WTC11 (cell line): ENCODE measurements at regions not wholly inside any gene's neighbourhood (a gene's known extent, or its start where the extent isn't known, plus 50 kb on each side); places are given as distances from the start of the nearest gene placed in this dataset.
A peak's percentile ranks its signal among the peaks of the same experiment; 100 is the strongest.

Experiments used
- ATAC-seq: fragments of 200-7000 bp; cut with Tn5 transposase; 2 replicates; pipeline ENCODE4 v1.10.0; 2021; ENCODE audit warnings: mild to moderate bottlenecking, moderate library complexity
- CTCF ChIA-PET: fragments of 300-600 bp; sonication (Branson Sonifier 250); formaldehyde crosslinking; loops from one replicate; lab custom pipeline; 2021; ENCODE audit warnings: antibody characterized with exemption; lab: Charles Lee
- POLR2A ChIA-PET: fragments of 350-600 bp; sonication (Branson Sonifier 250); formaldehyde crosslinking; loops from one replicate; lab custom pipeline; 2021; ENCODE audit warnings: antibody characterized with exemption; lab: Charles Lee
- DNase-seq: peaks from one replicate; pipeline ENCODE4 v3.0.0; 2021; ENCODE audit warnings: low spot score
- H3K27ac Mint-ChIP-seq: 2 replicates; pipeline ENCODE4 v1.8.0; 2021; ENCODE audit warnings: mixed read lengths
- H3K27me3 Mint-ChIP-seq: 2 replicates; pipeline ENCODE4 v1.8.0; 2021; ENCODE audit warnings: low read depth, mild to moderate bottlenecking, moderate library complexity, mixed read lengths
- H3K36me3 Mint-ChIP-seq: 2 replicates; pipeline ENCODE4 v1.8.0; 2021; ENCODE audit warnings: mixed read lengths
- H3K4me1 Mint-ChIP-seq: 2 replicates; pipeline ENCODE4 v1.8.0; 2022; ENCODE audit warnings: mixed read lengths
- H3K4me3 Mint-ChIP-seq: 2 replicates; pipeline ENCODE4 v1.8.0; 2021; ENCODE audit warnings: mild to moderate bottlenecking, moderate library complexity, mixed read lengths
- H3K9me3 Mint-ChIP-seq: 2 replicates; pipeline ENCODE4 v1.8.0; 2021; ENCODE audit warnings: mixed read lengths
- CREM ChIP-seq: sonication (generic); formaldehyde crosslinking; IDR thresholded peaks from 2 replicates; pipeline ENCODE4 v1.8.1; 2022; ENCODE audit warnings: mild to moderate bottlenecking, missing genetic modification reagents, moderate library complexity
- EMX1 ChIP-seq: fragments of 250-450 bp; sonication (Bioruptor Pico); IDR thresholded peaks from 2 replicates; pipeline ENCODE4 v1.8.0; 2021; ENCODE audit warnings: mild to moderate bottlenecking
- FOXJ3 ChIP-seq: sonication (generic); formaldehyde crosslinking; IDR thresholded peaks from 2 replicates; pipeline ENCODE4 v1.9.0; 2021; ENCODE audit warnings: missing genetic modification reagents, mild to moderate bottlenecking, borderline replicate concordance
- FOXK1 ChIP-seq: sonication (generic); formaldehyde crosslinking; IDR thresholded peaks from 2 replicates; pipeline ENCODE4 v1.8.0; 2022; ENCODE audit warnings: mild to moderate bottlenecking, moderate library complexity, missing genetic modification reagents
- JAZF1 ChIP-seq: fragments of 250-450 bp; sonication (Bioruptor Pico); IDR thresholded peaks from 2 replicates; pipeline ENCODE4 v1.9.0; 2021; ENCODE audit warnings: moderate library complexity, mild to moderate bottlenecking, inconsistent platforms
- KAT7 ChIP-seq: sonication (generic); formaldehyde crosslinking; IDR thresholded peaks from 2 replicates; pipeline ENCODE4 v1.8.1; 2023; ENCODE audit warnings: missing genetic modification reagents, mild to moderate bottlenecking, borderline replicate concordance
- MYBL2 ChIP-seq: sonication (generic); formaldehyde crosslinking; IDR thresholded peaks from 2 replicates; pipeline ENCODE4 v1.8.1; 2023; ENCODE audit warnings: mild to moderate bottlenecking, moderate library complexity, missing genetic modification reagents
- NFATC4 ChIP-seq: fragments of 250-450 bp; sonication (Bioruptor Pico); IDR thresholded peaks from 2 replicates; pipeline ENCODE4 v1.9.0; 2021; ENCODE audit warnings: mild to moderate bottlenecking
- NR2C2 ChIP-seq: sonication (generic); formaldehyde crosslinking; IDR thresholded peaks from 2 replicates; pipeline ENCODE4 v1.8.0; 2022; ENCODE audit warnings: mild to moderate bottlenecking, missing genetic modification reagents
- RORB ChIP-seq: fragments of 250-450 bp; sonication (Bioruptor Pico); IDR thresholded peaks from 2 replicates; pipeline ENCODE4 v1.9.0; 2021; ENCODE audit warnings: mild to moderate bottlenecking
- SP1 ChIP-seq: sonication (generic); formaldehyde crosslinking; conservative IDR thresholded peaks from 2 replicates; pipeline ENCODE4 v1.8.1; 2022; ENCODE audit warnings: missing genetic modification reagents
- TCF7 ChIP-seq: sonication (generic); formaldehyde crosslinking; IDR thresholded peaks from 2 replicates; pipeline ENCODE4 v1.8.0; 2022; ENCODE audit warnings: mild to moderate bottlenecking, low read depth, missing genetic modification reagents, moderate library complexity
- TEAD4 ChIP-seq: sonication (generic); formaldehyde crosslinking; IDR thresholded peaks from 2 replicates; pipeline ENCODE4 v1.8.0; 2022; ENCODE audit warnings: mild to moderate bottlenecking, missing genetic modification reagents
- ZNF219 ChIP-seq: sonication (generic); formaldehyde crosslinking; IDR thresholded peaks from 2 replicates; pipeline ENCODE4 v1.8.0; 2023; ENCODE audit warnings: missing genetic modification reagents, mild to moderate bottlenecking, borderline replicate concordance
- ZNF232 ChIP-seq: sonication (generic); formaldehyde crosslinking; IDR thresholded peaks from 2 replicates; pipeline ENCODE4 v1.8.0; 2022; ENCODE audit warnings: mild to moderate bottlenecking, missing genetic modification reagents
- ZNF263 ChIP-seq: sonication (generic); formaldehyde crosslinking; IDR thresholded peaks from 2 replicates; pipeline ENCODE4 v1.8.1; 2022; ENCODE audit warnings: low read depth, mild to moderate bottlenecking, moderate library complexity, missing genetic modification reagents
- ZNF317 ChIP-seq: sonication (generic); formaldehyde crosslinking; IDR thresholded peaks from 2 replicates; pipeline ENCODE4 v1.8.1; 2023; ENCODE audit warnings: low read depth, mild to moderate bottlenecking, moderate library complexity, missing genetic modification reagents, borderline replicate concordance
- TF ChIP-seq, protein P1 (sequence below): sonication (generic); formaldehyde crosslinking; IDR thresholded peaks from 2 replicates; pipeline ENCODE4 v1.8.0; 2022; ENCODE audit warnings: missing genetic modification reagents
- TF ChIP-seq, protein P2 (sequence below): sonication (generic); formaldehyde crosslinking; IDR thresholded peaks from 2 replicates; pipeline ENCODE4 v1.8.0; 2023; ENCODE audit warnings: missing genetic modification reagents
- TF ChIP-seq, protein P3 (sequence below): fragments of 250-450 bp; sonication (Bioruptor Pico); IDR thresholded peaks from 2 replicates; pipeline ENCODE4 v1.9.0; 2021; ENCODE audit warnings: mild to moderate bottlenecking
- TF ChIP-seq, protein P4 (sequence below): sonication (generic); formaldehyde crosslinking; IDR thresholded peaks from 2 replicates; pipeline ENCODE4 v1.8.1; 2023; ENCODE audit warnings: mild to moderate bottlenecking, missing genetic modification reagents
- TF ChIP-seq, protein P5 (sequence below): sonication (generic); formaldehyde crosslinking; IDR thresholded peaks from 2 replicates; pipeline ENCODE4 v1.8.1; 2023; ENCODE audit warnings: mild to moderate bottlenecking, missing genetic modification reagents, moderate library complexity
- TF ChIP-seq, protein P6 (sequence below): fragments of 250-450 bp; sonication (Bioruptor Pico); IDR thresholded peaks from 2 replicates; pipeline ENCODE4 v1.9.0; 2021; ENCODE audit warnings: mild to moderate bottlenecking

DNA sequence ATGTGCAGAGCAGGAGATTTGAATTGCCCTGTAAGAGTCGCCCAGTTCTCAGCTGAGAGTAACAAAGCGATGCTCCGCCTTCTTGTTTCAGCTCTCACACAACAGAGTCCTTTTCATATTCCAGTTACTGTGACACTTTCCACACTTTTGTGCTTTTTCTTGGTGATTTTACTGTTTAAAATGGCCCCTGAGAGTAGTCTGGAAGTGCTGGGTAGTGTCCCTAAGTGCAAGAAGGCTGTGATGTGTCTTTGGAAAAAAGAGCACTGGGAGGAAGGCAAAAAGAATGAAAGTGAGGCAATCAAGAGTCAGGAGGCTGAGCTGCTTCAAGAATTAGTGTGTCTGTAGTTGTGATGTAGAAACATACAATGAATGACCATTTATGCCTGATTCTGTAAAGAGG lies 201.2 kb upstream of the SEMA3E start:
- POLR2A ChIA-PET, result no interaction called here
- Mint-ChIP-seq H3K27ac (peak overlapping the region; percentile 91), H3K36me3 (no peaks in the 10 kb centered on the region), H3K27me3 (no peaks in the 10 kb centered on the region), H3K4me1 (peaks cover 10% of the 10 kb centered on the region), H3K9me3 (peaks cover 10% of the 10 kb centered on the region), H3K4me3 (no peak overlapping the region)
- TF ChIP-seq NR2C2 (CRISPR knock-in tag) (no peak), SP1 (no peak), NFATC4 (CRISPR knock-in tag) (no peak), KAT7 (CRISPR knock-in tag) (no peak)
- TF ChIP-seq, protein P1, sequence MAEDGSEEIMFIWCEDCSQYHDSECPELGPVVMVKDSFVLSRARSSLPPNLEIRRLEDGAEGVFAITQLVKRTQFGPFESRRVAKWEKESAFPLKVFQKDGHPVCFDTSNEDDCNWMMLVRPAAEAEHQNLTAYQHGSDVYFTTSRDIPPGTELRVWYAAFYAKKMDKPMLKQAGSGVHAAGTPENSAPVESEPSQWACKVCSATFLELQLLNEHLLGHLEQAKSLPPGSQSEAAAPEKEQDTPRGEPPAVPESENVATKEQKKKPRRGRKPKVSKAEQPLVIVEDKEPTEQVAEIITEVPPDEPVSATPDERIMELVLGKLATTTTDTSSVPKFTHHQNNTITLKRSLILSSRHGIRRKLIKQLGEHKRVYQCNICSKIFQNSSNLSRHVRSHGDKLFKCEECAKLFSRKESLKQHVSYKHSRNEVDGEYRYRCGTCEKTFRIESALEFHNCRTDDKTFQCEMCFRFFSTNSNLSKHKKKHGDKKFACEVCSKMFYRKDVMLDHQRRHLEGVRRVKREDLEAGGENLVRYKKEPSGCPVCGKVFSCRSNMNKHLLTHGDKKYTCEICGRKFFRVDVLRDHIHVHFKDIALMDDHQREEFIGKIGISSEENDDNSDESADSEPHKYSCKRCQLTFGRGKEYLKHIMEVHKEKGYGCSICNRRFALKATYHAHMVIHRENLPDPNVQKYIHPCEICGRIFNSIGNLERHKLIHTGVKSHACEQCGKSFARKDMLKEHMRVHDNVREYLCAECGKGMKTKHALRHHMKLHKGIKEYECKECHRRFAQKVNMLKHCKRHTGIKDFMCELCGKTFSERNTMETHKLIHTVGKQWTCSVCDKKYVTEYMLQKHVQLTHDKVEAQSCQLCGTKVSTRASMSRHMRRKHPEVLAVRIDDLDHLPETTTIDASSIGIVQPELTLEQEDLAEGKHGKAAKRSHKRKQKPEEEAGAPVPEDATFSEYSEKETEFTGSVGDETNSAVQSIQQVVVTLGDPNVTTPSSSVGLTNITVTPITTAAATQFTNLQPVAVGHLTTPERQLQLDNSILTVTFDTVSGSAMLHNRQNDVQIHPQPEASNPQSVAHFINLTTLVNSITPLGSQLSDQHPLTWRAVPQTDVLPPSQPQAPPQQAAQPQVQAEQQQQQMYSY (CRISPR knock-in tag), result no peak
- peak; percentile 38; the same call in 1 of the 2 replicates for ATAC-seq
- no peak for DNase-seq
- CTCF ChIA-PET, result no interaction called here

DNA sequence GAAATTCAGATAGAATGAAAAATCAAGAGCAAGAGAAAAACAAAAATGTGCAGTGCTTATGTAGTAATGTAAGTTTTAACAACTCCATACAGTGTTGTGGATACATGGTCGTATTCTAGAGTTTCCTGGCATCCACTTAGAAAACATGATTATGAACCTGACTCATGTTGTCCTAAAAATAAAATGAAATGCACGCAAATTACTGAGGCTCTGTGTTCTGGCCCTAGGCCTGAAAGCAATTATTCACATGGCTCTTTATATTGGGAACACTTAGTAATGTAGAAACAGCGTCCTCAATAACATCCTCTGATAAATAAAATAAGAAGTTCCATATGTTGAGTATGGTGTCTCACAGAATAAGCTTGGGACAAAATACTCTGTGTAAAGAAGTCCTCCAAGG lies 200.2 kb upstream of the SEMA3E start:
- Mint-ChIP-seq H3K27me3 (no peaks in the 10 kb centered on the region), H3K36me3 (no peaks in the 10 kb centered on the region), H3K9me3 (peaks cover 15% of the 10 kb centered on the region), H3K27ac (no peak overlapping the region), H3K4me3 (no peak overlapping the region), H3K4me1 (peaks cover 10% of the 10 kb centered on the region)
- DNase-seq (no peak), ATAC-seq (no peak)
- ChIA-PET CTCF (no interaction called here), POLR2A (interaction anchor here (0.6 kb wide), 1 partner anchor 1444 kb away, joined by 3 read pairs; no protein-coding TSS in a partner anchor)
- no peak for TF ChIP-seq ZNF317

DNA sequence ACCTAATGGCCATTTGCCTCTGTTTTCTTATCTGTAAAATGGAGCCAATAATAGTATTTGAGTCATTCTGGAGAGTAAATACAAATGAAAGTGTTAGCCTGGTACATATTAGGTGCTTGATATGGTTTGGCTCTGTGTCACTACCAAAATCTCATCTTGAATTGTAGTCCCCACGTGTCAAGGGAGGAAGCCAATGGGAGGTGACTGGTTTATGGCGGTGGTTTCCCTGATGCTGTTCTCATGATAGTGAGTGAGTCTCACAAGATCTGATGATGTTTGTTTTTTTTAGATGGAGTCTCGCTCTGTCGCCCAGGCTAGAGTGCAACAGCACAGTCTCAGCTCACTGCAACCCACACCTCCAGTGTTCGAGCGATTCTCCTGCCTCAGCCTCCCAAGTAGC lies 194.0 kb upstream of the SEMA3E start:
- no peak overlapping the region for H3K4me3 Mint-ChIP-seq
- ATAC-seq, result no peak
- TF ChIP-seq RORB (CRISPR knock-in tag) (no peak), KAT7 (CRISPR knock-in tag) (no peak), TEAD4 (CRISPR knock-in tag) (no peak), CREM (no peak), MYBL2 (no peak), EMX1 (CRISPR knock-in tag) (no peak), FOXJ3 (CRISPR knock-in tag) (no peak), ZNF263 (CRISPR knock-in tag) (no peak), FOXK1 (CRISPR knock-in tag) (no peak), TCF7 (CRISPR knock-in tag) (no peak), JAZF1 (CRISPR knock-in tag) (no peak), NR2C2 (CRISPR knock-in tag) (no peak), ZNF317 (no peak), ZNF232 (CRISPR knock-in tag) (no peak), ZNF219 (CRISPR knock-in tag) (no peak)
- TF ChIP-seq, protein P2, sequence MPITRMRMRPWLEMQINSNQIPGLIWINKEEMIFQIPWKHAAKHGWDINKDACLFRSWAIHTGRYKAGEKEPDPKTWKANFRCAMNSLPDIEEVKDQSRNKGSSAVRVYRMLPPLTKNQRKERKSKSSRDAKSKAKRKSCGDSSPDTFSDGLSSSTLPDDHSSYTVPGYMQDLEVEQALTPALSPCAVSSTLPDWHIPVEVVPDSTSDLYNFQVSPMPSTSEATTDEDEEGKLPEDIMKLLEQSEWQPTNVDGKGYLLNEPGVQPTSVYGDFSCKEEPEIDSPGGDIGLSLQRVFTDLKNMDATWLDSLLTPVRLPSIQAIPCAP (CRISPR knock-in tag), result no peak
- TF ChIP-seq, protein P3, sequence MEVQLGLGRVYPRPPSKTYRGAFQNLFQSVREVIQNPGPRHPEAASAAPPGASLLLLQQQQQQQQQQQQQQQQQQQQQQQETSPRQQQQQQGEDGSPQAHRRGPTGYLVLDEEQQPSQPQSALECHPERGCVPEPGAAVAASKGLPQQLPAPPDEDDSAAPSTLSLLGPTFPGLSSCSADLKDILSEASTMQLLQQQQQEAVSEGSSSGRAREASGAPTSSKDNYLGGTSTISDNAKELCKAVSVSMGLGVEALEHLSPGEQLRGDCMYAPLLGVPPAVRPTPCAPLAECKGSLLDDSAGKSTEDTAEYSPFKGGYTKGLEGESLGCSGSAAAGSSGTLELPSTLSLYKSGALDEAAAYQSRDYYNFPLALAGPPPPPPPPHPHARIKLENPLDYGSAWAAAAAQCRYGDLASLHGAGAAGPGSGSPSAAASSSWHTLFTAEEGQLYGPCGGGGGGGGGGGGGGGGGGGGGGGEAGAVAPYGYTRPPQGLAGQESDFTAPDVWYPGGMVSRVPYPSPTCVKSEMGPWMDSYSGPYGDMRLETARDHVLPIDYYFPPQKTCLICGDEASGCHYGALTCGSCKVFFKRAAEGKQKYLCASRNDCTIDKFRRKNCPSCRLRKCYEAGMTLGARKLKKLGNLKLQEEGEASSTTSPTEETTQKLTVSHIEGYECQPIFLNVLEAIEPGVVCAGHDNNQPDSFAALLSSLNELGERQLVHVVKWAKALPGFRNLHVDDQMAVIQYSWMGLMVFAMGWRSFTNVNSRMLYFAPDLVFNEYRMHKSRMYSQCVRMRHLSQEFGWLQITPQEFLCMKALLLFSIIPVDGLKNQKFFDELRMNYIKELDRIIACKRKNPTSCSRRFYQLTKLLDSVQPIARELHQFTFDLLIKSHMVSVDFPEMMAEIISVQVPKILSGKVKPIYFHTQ (CRISPR knock-in tag), result no peak
- TF ChIP-seq, protein P4, sequence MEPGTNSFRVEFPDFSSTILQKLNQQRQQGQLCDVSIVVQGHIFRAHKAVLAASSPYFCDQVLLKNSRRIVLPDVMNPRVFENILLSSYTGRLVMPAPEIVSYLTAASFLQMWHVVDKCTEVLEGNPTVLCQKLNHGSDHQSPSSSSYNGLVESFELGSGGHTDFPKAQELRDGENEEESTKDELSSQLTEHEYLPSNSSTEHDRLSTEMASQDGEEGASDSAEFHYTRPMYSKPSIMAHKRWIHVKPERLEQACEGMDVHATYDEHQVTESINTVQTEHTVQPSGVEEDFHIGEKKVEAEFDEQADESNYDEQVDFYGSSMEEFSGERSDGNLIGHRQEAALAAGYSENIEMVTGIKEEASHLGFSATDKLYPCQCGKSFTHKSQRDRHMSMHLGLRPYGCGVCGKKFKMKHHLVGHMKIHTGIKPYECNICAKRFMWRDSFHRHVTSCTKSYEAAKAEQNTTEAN (CRISPR knock-in tag), result no peak
- TF ChIP-seq, protein P5, sequence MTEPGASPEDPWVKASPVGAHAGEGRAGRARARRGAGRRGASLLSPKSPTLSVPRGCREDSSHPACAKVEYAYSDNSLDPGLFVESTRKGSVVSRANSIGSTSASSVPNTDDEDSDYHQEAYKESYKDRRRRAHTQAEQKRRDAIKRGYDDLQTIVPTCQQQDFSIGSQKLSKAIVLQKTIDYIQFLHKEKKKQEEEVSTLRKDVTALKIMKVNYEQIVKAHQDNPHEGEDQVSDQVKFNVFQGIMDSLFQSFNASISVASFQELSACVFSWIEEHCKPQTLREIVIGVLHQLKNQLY (CRISPR knock-in tag), result no peak
- TF ChIP-seq, protein P6, sequence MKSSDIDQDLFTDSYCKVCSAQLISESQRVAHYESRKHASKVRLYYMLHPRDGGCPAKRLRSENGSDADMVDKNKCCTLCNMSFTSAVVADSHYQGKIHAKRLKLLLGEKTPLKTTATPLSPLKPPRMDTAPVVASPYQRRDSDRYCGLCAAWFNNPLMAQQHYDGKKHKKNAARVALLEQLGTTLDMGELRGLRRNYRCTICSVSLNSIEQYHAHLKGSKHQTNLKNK, result no peak
- TF ChIP-seq, all 79 proteins: peak for 0
- H3K36me3 Mint-ChIP-seq, result no peaks in the 10 kb centered on the region
- DNase-seq, result no peak
- no peaks in the 10 kb centered on the region for H3K27me3 Mint-ChIP-seq
- peaks cover 15% of the 10 kb centered on the region for H3K9me3 Mint-ChIP-seq
- CTCF ChIA-PET, result no interaction called here
- POLR2A ChIA-PET, result no interaction called here
- peaks cover 14% of the 10 kb centered on the region for H3K4me1 Mint-ChIP-seq
- H3K27ac Mint-ChIP-seq, result no peak overlapping the region
